Activated CD4-positive, alpha-beta T cell treated with anti-CD3 and anti-CD28 coated beads, Interleukin-10, Interleukin-2, amounts not matched to agents 100 ng/mL and 50 ng/mL, durations not matched to agents 16 hours and 8 hours (primary cell): ENCODE measurements at regions not wholly inside any gene's neighbourhood (a gene's known extent, or its start where the extent isn't known, plus 50 kb on each side); places are given as distances from the start of the nearest gene placed in this dataset.
"Not testable (repeated sequence)": the region's sequence is repeated elsewhere in the genome, so short reads cannot be mapped to it uniquely, and the experiment has no call there.

Experiments used
- DNase-seq: peaks from one replicate; pipeline ENCODE4 v3.0.0-alpha.2; 2020

DNA sequence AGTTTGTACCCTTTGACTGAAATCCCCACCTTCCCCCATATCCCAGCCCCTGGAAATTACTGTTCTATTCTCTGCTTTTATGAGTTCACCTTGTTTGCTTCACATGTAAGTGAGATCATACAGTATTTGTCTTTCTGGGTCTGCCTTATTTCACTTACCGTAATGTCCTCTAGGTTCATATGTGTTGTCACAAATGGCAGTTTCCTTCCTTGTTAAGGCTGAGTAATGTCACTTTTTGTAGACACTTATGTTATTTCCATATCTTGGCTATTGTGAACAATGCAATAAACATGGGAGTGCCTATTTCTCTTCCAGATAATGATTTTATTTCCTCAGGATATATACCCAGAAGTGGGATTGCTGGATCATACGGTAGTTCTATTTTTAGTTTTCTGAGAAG is 272.3 kb downstream of the MRPS30 start:
- DNase-seq = no peak

DNA sequence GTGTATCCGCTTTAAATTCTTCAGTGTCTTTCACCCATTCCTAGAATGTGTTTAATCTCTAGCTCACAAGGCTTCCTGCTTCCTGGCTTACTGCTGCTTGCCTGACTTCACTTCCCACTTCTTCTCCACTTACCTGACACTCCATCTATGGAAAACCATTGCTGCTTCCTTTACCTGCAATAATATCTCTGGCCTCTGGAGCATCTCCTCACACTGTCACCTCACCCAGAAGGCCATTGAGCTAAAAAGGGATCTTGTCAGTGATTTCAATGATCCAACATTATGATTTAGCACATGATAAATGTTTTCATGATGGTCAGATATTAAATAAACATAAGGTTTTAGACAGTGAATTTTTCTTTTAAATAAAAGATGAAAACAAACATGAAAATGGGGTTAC is 281.1 kb downstream of the MRPS30 start:
- DNase-seq = no peak

DNA sequence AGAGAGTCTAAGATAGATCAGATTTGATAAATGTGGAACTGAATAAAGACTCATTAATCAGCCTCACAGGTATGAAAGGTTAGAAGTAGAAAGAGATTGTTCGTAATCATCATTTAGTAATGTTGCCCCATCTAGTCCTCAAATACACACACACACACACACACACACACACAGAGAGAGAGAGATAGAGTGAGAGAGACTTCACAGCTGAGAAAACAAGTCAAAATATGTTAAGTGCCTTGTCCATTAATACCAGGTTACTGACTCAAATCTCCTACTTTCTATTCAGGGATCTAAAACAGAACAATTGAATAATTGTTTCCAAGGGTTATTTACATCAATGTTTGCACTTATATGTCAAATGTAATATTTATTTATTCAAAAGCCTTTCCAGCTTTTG is 284.6 kb downstream of the MRPS30 start:
- no peak for DNase-seq

DNA sequence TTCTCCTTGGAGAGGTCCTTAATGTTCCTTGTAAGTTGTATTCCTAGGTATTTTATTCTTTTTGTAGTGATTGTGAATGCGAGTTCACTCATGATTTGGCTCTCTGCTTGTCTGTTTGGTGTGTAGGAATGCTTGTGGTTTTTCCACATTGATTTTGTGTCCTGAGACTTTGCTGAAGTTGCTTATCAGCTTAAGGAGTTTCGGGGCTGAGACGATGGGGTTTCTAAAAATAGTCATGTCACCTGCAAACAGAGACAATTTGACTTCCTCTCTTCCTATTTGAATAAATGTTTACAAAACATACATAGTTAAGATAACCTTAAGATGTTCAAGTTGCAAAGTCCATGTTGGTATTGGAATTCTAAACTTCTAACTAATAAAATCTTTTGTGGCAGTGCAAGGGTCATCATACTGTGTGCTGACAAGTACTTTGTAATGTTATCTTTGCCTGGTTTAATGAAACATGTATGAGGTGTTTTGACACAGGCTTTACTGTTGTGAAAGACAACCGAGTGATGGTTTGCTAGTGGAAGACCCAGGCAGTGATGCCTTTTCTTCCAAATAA is 286.2 kb downstream of the MRPS30 start:
- DNase-seq = no peak

DNA sequence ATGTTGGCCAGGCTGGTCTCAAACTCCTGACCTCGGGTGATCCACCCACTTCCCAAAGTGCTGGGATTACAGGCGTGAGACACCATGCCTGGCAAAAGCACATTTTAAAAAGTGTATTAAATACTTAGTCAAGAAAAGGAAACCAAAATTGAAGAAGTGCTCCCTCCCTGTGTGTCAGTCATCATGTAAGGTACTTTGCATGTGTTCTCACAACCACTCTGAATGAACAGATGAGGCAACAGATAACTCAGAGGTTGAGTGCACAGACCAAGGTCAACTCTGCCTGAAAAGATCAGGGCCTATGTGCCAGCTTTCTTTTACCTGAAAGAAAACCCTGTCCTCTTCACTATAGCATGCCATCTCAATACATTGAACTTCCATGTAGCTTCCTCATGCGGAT is 289.7 kb downstream of the MRPS30 start:
- no peak for DNase-seq

DNA sequence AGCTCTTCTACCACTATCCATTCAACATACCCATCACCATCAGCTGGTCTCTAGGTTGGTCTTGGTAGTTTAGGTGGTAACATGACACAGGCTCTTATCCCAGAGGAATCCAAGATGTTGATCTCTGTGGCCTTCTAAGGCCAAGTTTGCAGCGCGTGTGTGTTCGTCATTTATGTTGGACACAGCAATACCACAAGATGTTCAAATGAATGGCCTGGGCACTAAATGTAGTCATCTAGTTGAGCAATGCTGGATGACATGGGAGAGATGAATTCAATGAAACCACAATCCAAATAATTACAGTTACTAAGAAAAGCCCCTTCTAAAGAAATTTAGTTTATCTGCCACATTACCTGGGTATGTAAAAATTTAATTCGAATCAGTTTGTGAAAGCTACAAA is 292.4 kb downstream of the MRPS30 start:
- DNase-seq = no peak

DNA sequence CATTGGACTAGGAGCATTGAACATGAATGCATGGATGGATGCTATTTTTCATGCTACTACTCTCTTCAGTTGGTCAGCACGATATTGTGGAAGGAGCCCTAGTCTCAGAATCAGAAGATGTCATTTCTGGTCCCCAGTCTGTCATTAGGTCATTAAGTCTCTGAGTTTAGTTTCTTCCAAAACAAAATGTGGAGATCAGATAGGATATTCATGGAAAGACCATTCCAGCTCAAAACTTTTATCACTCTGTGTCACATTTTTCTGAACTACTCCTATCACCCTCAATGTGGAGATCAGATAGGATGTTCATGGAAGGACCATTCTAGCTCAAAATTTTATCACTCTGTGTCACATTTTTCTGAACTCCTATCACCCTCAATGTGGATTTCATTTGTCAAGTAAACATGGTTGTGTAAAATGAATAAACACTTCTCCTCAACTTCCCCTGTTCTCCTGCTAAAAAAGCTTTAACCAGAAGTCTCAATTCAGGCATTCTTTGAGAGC is 296.8 kb downstream of the MRPS30 start:
- DNase-seq = no peak

DNA sequence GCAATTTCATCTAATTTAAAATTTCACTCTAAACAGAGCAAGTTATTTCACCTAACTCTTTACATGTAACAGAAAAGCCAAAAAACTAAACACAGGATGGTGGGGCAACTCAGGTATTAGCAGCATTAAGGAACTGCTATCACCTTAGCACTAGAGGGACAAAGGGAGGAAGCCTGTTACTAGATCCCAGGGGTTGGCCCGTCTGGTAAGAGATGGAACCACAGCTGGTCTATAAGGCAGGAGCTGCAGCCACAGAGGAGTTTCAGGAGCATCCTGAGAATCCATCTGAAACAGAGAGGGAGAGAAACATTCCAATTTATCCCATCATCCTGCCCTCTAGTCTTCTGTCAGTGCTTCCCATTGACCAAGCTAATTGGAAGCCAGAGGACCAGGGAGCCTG is 300.3 kb downstream of the MRPS30 start:
- DNase-seq = no peak

DNA sequence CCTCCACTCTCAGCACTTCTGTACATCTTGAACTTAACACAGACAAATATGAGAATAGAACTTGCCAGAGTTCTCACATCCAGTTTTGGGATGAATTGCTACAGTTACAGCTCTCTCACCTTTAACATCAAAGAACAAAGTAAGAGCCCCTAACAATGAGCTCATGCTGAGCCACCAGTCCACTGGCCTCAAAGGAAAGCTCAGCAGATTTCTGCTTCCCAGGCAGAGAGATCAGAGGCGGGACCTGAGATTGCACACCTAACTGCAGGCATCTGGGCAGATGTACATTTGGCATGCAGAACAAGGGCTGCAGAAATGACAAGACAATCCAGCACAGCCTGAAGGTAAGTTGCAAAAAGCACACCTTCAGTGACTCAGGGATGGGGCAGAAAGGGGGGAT is 300.9 kb downstream of the MRPS30 start:
- DNase-seq = no peak

DNA sequence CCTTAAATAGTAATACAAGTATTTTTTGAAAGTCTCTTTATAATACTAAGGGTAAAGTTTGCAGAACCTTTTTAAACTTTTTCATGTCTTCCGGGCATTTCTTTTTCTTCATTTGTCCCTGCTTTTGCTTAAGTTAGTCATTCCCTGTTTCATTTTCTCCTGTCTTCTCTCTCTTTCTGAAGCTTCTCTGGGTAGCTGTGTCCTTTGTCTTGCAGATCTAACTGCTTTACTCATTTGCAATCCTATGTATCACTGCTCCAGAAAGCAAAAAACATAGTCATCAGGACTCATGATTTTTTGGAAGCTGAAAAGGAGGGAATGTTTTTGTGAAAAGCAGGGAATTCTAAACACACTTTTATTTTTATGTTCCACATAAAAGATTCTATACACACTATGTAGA is 301.7 kb downstream of the MRPS30 start:
- DNase-seq = no peak

DNA sequence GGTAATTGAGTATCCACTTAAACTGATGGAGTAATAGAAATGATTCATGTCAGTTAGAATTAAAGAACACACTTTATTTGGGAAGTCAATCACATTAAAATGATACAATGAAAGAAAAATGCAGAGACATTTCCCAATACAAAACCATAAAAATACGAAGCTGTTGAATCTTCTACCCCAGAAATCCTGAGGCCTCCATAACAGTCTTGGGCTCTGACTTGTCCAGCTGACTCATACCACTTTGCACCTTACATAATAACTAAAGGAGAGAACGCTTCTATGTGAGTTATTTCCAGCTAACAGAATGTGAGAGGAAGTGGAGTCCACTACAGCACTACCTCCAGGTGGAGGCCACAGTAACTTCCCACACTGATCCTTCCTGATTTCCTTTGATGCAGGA is 305.0 kb downstream of the MRPS30 start:
- no peak for DNase-seq

DNA sequence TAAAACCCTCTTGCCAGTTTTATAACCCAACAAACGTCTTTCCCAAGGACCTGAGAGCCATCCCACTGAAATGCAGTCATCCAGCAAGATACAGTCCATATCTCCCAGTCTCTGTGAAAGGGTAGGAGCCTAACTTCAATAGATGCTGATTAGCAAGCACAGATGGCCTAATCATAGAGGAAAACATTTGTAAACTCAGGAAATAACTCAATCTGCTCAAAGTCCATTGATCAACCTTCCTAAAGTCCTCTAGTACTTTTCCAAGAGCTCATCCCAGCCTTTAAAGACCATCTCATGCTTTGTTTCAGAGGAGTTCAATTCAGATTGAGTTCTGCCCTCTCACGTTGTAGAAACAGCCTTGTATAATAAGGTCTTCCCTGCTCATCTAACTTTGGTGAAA is 324.2 kb downstream of the MRPS30 start:
- DNase-seq = no peak

DNA sequence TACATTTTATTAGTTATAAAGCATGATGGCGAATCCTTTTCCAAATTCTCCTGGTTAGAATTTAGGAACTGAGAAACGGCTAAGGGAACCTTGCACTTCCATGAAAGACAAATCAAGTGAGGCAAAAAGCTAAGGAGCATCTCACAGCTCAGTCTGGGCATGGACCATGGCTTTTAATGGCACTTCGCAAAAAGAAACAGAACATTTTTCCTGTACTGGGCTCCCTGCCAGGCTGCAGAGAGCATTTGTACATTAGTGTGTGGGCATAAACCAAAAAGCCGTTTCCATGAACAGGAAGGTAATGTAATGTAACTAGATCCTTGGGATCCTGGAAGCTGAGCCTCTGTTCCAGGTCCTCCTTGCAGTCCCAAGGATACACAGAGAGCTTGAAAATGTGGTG is 354.2 kb downstream of the MRPS30 start:
- DNase-seq = no peak

DNA sequence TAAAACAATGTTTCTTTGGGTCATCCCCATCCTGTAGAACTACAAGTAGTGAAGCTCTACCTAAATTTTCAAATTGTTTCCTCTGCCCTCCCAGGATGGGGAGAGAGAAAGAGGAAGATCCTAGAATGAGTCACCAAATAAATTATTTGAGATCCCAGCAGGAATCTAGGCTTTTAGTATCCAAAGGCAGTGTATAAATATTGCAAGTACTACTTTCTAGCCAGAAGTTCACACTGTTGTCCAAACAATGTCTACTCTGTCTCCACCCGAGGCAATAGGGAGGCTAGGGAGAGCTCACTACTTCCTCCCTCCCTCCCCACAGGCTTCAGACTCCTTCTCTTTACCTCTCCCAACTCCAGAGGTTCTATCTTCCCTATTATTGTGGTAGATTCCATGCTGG is 362.8 kb downstream of the MRPS30 start:
- DNase-seq = no peak

DNA sequence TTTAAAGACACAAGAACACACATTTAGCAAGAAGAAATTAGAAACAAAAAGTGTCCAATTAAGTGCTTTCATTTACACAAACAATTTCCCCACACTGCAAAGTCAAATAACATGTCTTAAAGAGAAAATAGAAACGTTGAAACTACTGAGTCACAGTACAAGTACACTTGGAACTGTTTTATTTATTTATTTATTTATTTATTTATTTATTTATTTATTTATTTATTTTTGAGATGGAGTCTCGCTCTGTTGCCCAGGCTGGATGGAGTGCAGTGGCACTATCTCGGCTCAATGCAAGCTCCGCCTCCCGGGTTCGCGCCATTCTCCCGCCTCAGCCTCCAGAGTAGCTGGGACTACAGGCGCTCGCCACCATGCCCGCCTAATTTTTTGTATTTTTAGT is 363.9 kb downstream of the MRPS30 start:
- not testable (repeated sequence) for DNase-seq

DNA sequence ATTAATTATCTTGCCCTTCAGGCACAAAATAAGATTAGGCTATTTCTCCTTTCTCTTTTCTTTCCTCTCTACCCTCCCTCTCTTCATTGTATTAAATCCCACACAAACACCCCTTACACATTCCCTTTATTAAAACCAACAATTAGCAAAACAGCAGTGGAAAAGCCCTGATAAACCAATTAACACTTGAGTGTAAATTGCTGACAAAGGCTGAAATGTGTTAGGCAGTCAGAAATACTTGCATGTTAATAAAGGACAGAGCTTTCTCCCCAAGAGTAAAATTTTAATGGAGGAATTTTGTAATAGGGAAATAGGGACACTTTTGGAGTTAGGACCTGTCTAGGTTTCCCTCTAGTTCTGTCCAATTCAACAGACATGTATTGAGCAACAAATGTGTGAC is 370.9 kb downstream of the MRPS30 start:
- DNase-seq = no peak

DNA sequence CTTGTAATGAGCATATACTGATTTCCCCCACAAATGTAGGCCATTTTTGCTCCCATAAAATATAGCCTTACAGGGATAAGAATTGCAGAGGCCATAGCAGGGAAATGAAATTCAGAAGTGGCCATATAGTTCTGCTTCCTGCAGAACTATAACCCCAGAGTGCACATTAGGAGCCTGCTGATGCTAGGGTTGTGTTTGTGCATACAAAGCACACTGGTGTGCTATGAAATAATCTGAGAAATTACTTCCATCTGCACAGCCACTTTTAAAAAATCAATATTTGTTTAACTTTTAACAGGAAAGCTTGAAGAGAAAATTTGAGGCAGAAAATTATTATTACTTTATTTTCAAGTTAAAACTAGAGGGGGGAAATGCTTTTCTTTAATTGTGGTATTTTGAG is 380.3 kb downstream of the MRPS30 start:
- no peak for DNase-seq

DNA sequence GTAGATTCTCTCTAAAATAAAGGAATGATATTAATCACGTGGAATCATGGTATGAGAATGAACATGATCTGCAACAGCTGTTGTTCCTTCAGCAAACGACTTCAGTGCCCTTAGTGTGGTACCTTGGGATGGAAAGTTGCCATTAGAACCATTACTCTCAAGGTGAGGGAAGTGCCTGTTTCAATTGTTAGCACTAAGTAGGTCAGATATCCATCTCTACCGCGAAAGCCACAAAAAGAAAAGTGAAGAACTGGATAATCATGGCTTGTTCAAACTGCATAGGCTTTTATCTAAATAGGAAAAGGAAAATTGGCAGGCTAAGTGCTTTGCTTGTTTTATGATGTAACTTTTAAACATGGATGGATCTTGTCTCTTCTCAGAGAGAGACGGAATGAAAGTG is 380.7 kb downstream of the MRPS30 start:
- no peak for DNase-seq

DNA sequence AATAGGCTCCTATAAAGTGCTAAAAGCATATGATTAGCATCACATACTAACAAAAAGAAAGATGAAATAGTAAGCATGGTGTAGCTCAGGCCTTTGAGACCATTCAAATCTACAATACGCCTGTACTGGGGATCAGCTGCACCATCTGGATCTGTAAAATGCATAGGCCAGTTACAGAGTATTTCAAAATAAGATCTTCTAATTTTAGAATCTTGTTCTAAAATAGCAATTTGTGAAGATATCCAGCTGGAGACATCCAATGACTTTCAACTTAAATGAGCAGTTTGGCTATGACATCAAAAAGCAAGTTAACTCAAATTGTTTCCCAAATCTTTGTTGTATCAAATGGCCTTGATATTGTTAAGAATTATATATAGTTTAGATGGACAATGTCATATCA is 386.3 kb downstream of the MRPS30 start:
- no peak for DNase-seq
